Right lobe of liver (tissue), 6 donors: ENCODE measurements at regions not wholly inside any gene's neighbourhood (a gene's known extent, or its start where the extent isn't known, plus 50 kb on each side); places are given as distances from the start of the nearest gene placed in this dataset.

Experiments
- ATAC-seq, 4 donors: fragments of 200-7000 bp; cut with Tn5 transposase; one replicate each; pipeline ENCODE4 v1.9.1; 2020; ENCODE audit warnings: mild to moderate bottlenecking in 4 of 4, moderate library complexity in 4 of 4
- DNase-seq, 3 donors: peaks; one replicate each; pipeline ENCODE4 v3.0.0-alpha.2; 2020
- H3K27ac ChIP-seq, 3 donors: fragments of 200-600 bp; one replicate each; pipeline ENCODE4 v1.8.0; 2022
- H3K27me3 ChIP-seq, 2 donors: fragments of 200-600 bp; one replicate each; pipeline ENCODE4 v1.8.0; 2022
- H3K36me3 ChIP-seq, 4 donors: fragments of 200-600 bp; sonication (generic) in 1 of 4; one replicate each; pipeline versions ENCODE4 v1.5.1 to v1.8.0; 2017 to 2022; ENCODE audit warnings: control low read depth in 1 of 4
- H3K4me1 ChIP-seq, 4 donors: fragments of 200-600 bp; sonication (generic) in 1 of 4; one replicate each; pipeline versions ENCODE4 v1.5.1 to v1.8.0; 2017 to 2022; ENCODE audit warnings: control low read depth in 1 of 4
- H3K4me3 ChIP-seq, 3 donors: fragments of 200-600 bp; one replicate each; pipeline ENCODE4 v1.8.0; 2022
- H3K9me3 ChIP-seq, 4 donors: fragments of 200-600 bp; sonication (generic) in 1 of 4; one replicate each; pipeline versions ENCODE4 v1.5.1 to v1.8.0; 2017 to 2022; ENCODE audit warnings: control low read depth in 1 of 4
- POLR2A ChIP-seq: fragments of 450-650 bp; IDR thresholded peaks from one replicate; pipeline ENCODE4 v1.6.1; 2017; ENCODE audit warnings: antibody characterized with exemption, mild to moderate bottlenecking
- WGBS: methylation state at CpG from one replicate; pipeline ENCODE4 v1.1.6; 2018; ENCODE audit warnings: low coverage, low lambda C conversion rate; ENCODE audit not compliant: insufficient coverage; ENCODE audit errors: missing lambda C conversion rate; 5-methylcytosine and 5-hydroxymethylcytosine counted together
- intact Hi-C, 2 donors: fragments of 100-400 bp; cut with DNase I; formaldehyde crosslinking; loops; one replicate each; pipeline versions ENCODE4 v1.11.2 to v1.14.1; 2022
- TF ChIP-seq, protein P1 (sequence below), 4 donors: fragments of 200-600 bp in 3 of 4; fragments of 450-650 bp in 1 of 4; IDR thresholded peaks; one replicate each; pipeline versions ENCODE4 v1.5.1 to v1.8.0; 2016 to 2022; ENCODE audit warnings: antibody characterized with exemption in 4 of 4, mild to moderate bottlenecking in 2 of 4
- donor health status: DM: no; HTN: yes; CAD: no.
- donor health status: DM: no; HTN: no; CAD: no.
- donor health status: DM: no; HTN: no; CAD: no.
- donor health status: DM: no; HTN: yes; CAD: no.
- donor health status: DM: no; HTN: yes; CAD: no.

DNA sequence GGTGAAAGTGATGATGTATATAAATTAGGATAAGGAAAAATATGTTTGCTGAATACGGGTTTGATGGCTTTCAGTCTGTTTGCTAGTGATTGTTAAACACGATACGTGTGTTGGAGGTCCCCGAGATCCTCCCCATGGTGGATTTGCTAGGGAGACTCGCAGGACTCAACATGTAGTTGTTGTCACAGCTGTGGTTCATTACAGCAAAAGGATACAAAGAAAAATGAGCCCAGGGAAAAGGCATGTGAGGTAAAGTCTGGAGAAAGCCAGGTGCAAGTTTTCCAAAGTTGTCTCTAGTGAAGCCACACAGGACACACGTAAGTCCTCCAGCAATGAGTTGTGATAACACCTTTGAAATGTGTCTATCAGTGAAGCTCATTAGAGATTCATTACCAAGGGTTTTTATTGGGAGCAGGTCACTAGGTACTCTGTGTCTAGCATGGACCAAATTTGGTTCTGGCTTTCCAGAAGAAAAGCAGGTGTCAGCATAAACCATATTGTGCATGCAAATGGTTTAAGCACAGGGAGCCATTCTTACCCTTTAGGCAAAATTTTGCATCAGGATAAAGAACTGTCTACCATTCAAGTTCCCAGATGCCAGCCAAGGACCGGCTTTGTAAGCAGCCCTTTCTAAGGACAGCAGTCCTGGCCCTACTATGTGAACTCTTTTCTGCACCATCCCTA, 215.2 kb upstream of the WSCD1 start:
- no peaks in the 10 kb centered on the region for H3K27me3 ChIP-seq
- WGBS = 74% methylated on average over 7 of the region's 7 CpGs
- intact Hi-C loops = no loop called here

DNA sequence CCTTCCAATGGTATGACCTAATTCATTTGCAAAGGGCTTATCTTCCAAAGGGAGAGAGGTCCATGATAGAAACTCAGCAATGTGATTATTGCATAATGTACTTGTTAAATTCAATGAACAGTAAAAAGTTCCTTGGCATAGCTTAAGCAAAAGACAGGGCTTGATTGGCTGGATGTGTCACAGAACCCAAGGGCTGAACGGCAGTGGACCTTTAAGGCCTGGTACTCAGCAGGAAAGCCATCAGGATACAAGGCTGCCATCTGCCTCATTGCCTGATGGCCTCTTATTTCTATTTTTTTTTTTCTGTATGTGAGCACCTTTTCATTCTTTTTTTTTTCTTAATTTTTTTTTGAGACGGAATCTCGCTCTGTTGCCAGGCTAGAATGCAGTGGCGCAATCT, 208.9 kb upstream of the WSCD1 start:
- H3K27me3 ChIP-seq = no peaks in the 10 kb centered on the region
- H3K4me1 ChIP-seq = no peaks in the 10 kb centered on the region
- 56% methylated on average over 2 of the region's 4 CpGs for WGBS
- no peaks in the 10 kb centered on the region for H3K9me3 ChIP-seq
- H3K27ac ChIP-seq = no peak overlapping the region
- intact Hi-C loops = no loop called here
- TF ChIP-seq POLR2A = no peak
- TF ChIP-seq, protein P1, sequence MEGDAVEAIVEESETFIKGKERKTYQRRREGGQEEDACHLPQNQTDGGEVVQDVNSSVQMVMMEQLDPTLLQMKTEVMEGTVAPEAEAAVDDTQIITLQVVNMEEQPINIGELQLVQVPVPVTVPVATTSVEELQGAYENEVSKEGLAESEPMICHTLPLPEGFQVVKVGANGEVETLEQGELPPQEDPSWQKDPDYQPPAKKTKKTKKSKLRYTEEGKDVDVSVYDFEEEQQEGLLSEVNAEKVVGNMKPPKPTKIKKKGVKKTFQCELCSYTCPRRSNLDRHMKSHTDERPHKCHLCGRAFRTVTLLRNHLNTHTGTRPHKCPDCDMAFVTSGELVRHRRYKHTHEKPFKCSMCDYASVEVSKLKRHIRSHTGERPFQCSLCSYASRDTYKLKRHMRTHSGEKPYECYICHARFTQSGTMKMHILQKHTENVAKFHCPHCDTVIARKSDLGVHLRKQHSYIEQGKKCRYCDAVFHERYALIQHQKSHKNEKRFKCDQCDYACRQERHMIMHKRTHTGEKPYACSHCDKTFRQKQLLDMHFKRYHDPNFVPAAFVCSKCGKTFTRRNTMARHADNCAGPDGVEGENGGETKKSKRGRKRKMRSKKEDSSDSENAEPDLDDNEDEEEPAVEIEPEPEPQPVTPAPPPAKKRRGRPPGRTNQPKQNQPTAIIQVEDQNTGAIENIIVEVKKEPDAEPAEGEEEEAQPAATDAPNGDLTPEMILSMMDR (IDR thresholded peaks at IDR 0.05) = no peak
- ATAC-seq (no peak), DNase-seq (no peak)
- no peak overlapping the region for H3K4me3 ChIP-seq
- H3K36me3 ChIP-seq = no peaks in the 10 kb centered on the region

More for the DNA sequence above, 215.2 kb upstream of the WSCD1 start:
- Histone ChIP-seq H3K4me1 (no peaks in the 10 kb centered on the region), H3K36me3 (no peaks in the 10 kb centered on the region), H3K9me3 (no peaks in the 10 kb centered on the region), H3K4me3 (no peak overlapping the region), H3K27ac (no peak overlapping the region)
- no peak for TF ChIP-seq POLR2A
- TF ChIP-seq, protein P1 (IDR thresholded peaks at IDR 0.05) = no peak
- ATAC-seq (no peak), DNase-seq (no peak)

DNA sequence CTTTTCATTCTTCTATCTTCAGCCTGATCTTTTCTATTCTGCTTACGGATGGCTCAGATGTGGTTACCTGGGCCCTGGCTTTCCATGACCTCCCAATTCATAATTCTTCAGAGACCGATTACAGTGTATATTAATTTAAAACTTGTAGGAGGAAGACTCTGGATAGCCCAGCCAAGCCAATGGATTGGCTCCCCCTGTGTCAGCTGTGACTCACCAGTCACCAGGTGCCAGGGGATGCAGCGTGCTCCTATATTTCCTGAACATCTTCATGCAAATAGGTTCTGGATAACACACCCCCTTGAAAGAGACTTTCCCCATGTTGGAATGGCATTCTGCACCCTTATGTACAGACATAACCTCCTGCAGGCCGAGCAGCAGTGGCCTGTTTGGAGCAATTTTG, 208.3 kb upstream of the WSCD1 start:
- Histone ChIP-seq H3K9me3 (no peaks in the 10 kb centered on the region), H3K4me3 (no peak overlapping the region), H3K4me1 (no peaks in the 10 kb centered on the region), H3K27ac (no peak overlapping the region), H3K27me3 (no peaks in the 10 kb centered on the region), H3K36me3 (no peaks in the 10 kb centered on the region)
- TF ChIP-seq, protein P1 (IDR thresholded peaks at IDR 0.05) = no peak
- no peak for TF ChIP-seq POLR2A
- no peak for ATAC-seq
- intact Hi-C loops = no loop called here
- no peak for DNase-seq
- 63% methylated on average over 2 of the region's 4 CpGs for WGBS

DNA sequence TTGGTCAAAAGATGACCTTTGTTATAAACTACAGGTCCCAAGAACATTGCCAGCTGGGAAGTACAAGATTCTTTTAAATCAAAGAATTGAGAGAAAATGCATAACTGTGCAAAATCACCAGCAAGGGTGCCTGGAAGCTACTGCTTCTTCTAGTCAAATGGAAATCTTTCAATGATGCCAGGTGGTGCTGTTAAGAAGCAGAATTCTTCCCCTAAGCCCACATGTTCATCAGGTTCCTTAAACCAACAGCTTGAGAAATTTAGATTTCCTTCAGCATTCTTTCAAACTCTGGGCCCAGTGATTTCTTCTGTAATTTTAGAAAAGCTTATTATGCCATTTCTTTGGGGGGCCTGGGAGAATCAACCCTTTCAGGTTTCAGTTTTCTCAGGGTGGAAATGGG, 207.8 kb upstream of the WSCD1 start:
- Histone ChIP-seq H3K4me3 (no peak overlapping the region), H3K27ac (no peak overlapping the region), H3K36me3 (no peaks in the 10 kb centered on the region), H3K27me3 (no peaks in the 10 kb centered on the region), H3K4me1 (no peaks in the 10 kb centered on the region), H3K9me3 (no peaks in the 10 kb centered on the region)
- TF ChIP-seq, protein P1 (IDR thresholded peaks at IDR 0.05) = no peak
- no peak for TF ChIP-seq POLR2A
- DNase-seq (no peak), ATAC-seq (no peak)
- intact Hi-C loops = no loop called here
